ENCODE measurements at regions not wholly inside any gene's neighbourhood (a gene's known extent, or its start where the extent isn't known, plus 50 kb on each side); places are given as distances from the start of the nearest gene placed in this dataset.
"Not testable (repeated sequence)": the region's sequence is repeated elsewhere in the genome, so short reads cannot be mapped to it uniquely, and the experiment has no call there.

DNA sequence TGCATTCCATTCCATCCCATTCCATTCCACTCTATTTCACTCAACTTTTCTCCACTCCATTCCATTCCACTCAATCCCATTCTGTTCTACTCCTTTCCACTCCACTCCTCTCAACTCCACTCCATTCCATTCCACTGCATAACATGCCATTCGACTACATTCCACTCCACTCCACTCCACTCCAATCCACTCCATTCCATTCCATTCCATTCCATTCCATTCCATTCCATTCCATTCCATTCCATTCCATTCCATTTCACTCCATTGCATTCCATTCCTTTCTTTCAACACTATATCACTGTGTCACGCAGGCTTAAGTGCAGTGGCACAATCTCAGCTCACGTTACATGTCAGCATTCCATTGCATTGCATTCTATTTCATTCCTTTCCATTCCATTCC is 1430.4 kb downstream of the TSPY10 start:
- H3K4me1 ChIP-seq (ENCODE audit: control insufficient read depth in 2 of 2, insufficient read depth in 2 of 2, low read length in 2 of 2); POLR2A ChIA-PET; CTCF ChIA-PET; H3K4me1 Mint-ChIP-seq; H3K79me2 ChIP-seq (ENCODE audit: control insufficient read depth, insufficient read depth, low read length); H3K4me3 Mint-ChIP-seq; H3K36me3 ChIP-seq (replicated peaks in 1 of 2; ENCODE audit: control extremely low read depth in 1 of 2, control insufficient read depth in 1 of 2, extremely low read depth in 1 of 2, insufficient read depth in 2 of 2, low read length in 1 of 2); H3K27me3 Mint-ChIP-seq; DNase-seq; H3K9ac ChIP-seq (ENCODE audit: low read length); H3K27ac Mint-ChIP-seq; intact Hi-C loops (cut with micrococcal nuclease); H3K27me3 ChIP-seq (replicated peaks in 1 of 4; ENCODE audit: control extremely low read depth in 1 of 4, control insufficient read depth in 3 of 4, insufficient read depth in 4 of 4, low read length in 3 of 4); ATAC-seq (ENCODE audit: low read depth); H2AFZ ChIP-seq (ENCODE audit: insufficient read depth, low read depth, low read length, poor library complexity, severe bottlenecking); H3K4me3 ChIP-seq (ENCODE audit: control extremely low read depth in 1 of 5, extremely low read depth in 1 of 5, insufficient read depth in 1 of 5, low read depth in 2 of 5, low read length in 4 of 5); H4K20me1 ChIP-seq (ENCODE audit: control insufficient read depth, insufficient read depth, low read length, poor library complexity, severe bottlenecking); H3K27ac ChIP-seq (ENCODE audit: low read length in 2 of 2); H3K4me2 ChIP-seq (replicated peaks; ENCODE audit: low read depth, low read length, poor library complexity, severe bottlenecking): not testable (repeated sequence)
- WGBS (ENCODE audit: insufficient coverage): 42% methylated on average over 3 of the region's 3 CpGs
- peaks cover 29% of the 10 kb centered on the region for H3K9me3 Mint-ChIP-seq (ENCODE audit: insufficient read depth)
- peaks cover 0 to 46% (median 12%) of the 10 kb centered on the region in 3 donors for H3K9me3 ChIP-seq (ENCODE audit: control extremely low read depth in 1 of 3, control insufficient read depth in 2 of 3, insufficient read depth in 1 of 3, low read length in 2 of 3)

DNA sequence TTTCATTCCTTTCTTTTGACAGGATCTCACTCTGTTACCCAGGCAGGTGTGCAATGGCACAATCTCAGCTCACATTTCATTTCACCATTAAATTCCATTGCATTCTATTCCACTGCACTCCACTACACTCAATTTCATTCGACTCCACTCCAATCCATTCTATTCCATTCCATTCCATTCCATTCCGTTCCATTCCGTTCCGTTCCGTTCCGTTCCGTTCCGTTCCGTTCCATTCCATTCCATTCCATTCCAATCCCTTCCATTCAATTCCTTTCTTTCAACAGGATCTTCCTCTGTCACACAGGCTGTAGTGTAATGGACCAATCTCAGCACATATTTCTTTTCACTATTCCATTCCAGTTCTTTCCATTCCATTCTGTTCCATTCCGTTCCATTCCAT is 1445.7 kb downstream of the TSPY10 start:
- no peak for ATAC-seq (ENCODE audit: low read depth)
- H3K4me3 ChIP-seq (ENCODE audit: control extremely low read depth in 1 of 5, extremely low read depth in 1 of 5, insufficient read depth in 1 of 5, low read depth in 2 of 5, low read length in 4 of 5): no peak overlapping the region
- no peak overlapping the region for H3K27ac Mint-ChIP-seq
- no peaks in the 10 kb centered on the region for H3K4me1 ChIP-seq (ENCODE audit: control insufficient read depth in 2 of 2, insufficient read depth in 2 of 2, low read length in 2 of 2)
- peaks cover 41% of the 10 kb centered on the region for H3K9me3 Mint-ChIP-seq (ENCODE audit: insufficient read depth)
- no peaks in the 10 kb centered on the region for H3K79me2 ChIP-seq (ENCODE audit: control insufficient read depth, insufficient read depth, low read length)
- no peak overlapping the region for H3K9ac ChIP-seq (ENCODE audit: low read length)
- TF ChIP-seq, protein P1, sequence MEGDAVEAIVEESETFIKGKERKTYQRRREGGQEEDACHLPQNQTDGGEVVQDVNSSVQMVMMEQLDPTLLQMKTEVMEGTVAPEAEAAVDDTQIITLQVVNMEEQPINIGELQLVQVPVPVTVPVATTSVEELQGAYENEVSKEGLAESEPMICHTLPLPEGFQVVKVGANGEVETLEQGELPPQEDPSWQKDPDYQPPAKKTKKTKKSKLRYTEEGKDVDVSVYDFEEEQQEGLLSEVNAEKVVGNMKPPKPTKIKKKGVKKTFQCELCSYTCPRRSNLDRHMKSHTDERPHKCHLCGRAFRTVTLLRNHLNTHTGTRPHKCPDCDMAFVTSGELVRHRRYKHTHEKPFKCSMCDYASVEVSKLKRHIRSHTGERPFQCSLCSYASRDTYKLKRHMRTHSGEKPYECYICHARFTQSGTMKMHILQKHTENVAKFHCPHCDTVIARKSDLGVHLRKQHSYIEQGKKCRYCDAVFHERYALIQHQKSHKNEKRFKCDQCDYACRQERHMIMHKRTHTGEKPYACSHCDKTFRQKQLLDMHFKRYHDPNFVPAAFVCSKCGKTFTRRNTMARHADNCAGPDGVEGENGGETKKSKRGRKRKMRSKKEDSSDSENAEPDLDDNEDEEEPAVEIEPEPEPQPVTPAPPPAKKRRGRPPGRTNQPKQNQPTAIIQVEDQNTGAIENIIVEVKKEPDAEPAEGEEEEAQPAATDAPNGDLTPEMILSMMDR (IDR thresholded peaks at IDR 0.05): no peak
- TF ChIP-seq EZH2 (IDR thresholded peaks at IDR 0.05; ENCODE audit: borderline replicate concordance, insufficient read depth, low read depth, low read length, poor library complexity, severe bottlenecking): no peak
- H2AFZ ChIP-seq (ENCODE audit: insufficient read depth, low read depth, low read length, poor library complexity, severe bottlenecking): no peak overlapping the region
- no peaks in the 10 kb centered on the region for H3K36me3 ChIP-seq (replicated peaks in 1 of 2; ENCODE audit: control extremely low read depth in 1 of 2, control insufficient read depth in 1 of 2, extremely low read depth in 1 of 2, insufficient read depth in 2 of 2, low read length in 1 of 2)
- H4K20me1 ChIP-seq (ENCODE audit: control insufficient read depth, insufficient read depth, low read length, poor library complexity, severe bottlenecking): no peaks in the 10 kb centered on the region
- H3K27me3 ChIP-seq (replicated peaks in 1 of 4; ENCODE audit: control extremely low read depth in 1 of 4, control insufficient read depth in 3 of 4, insufficient read depth in 4 of 4, low read length in 3 of 4): no peaks in the 10 kb centered on the region
- peaks cover 0 to 63% (median 5%) of the 10 kb centered on the region in 3 donors for H3K9me3 ChIP-seq (ENCODE audit: control extremely low read depth in 1 of 3, control insufficient read depth in 2 of 3, insufficient read depth in 1 of 3, low read length in 2 of 3)
- ChIA-PET POLR2A (no interaction called here), CTCF (no interaction called here)
- intact Hi-C loops (cut with micrococcal nuclease): no loop called here
- no peaks in the 10 kb centered on the region for H3K4me1 Mint-ChIP-seq
- no peak overlapping the region for H3K4me3 Mint-ChIP-seq
- no peak for DNase-seq
- H3K27ac ChIP-seq (ENCODE audit: low read length in 2 of 2): no peak overlapping the region
- no peaks in the 10 kb centered on the region for H3K27me3 Mint-ChIP-seq
- WGBS (ENCODE audit: insufficient coverage): 80% methylated on average over 1 of the region's 10 CpGs
- no peak overlapping the region for H3K4me2 ChIP-seq (replicated peaks; ENCODE audit: low read depth, low read length, poor library complexity, severe bottlenecking)

Data from B cell (primary cell).